H9 (cell line): ENCODE measurements at regions not wholly inside any gene's neighbourhood (a gene's known extent, or its start where the extent isn't known, plus 50 kb on each side); places are given as distances from the start of the nearest gene placed in this dataset.

Source experiments
- DNase-seq: peaks from one replicate; pipeline ENCODE4 v3.0.0-alpha.2; 2017
- H2AFZ ChIP-seq: one replicate; pipeline ENCODE4 v1.6.1; 2013; ENCODE audit warnings: mild to moderate bottlenecking, low read length, control low read depth, moderate library complexity
- H2AK5ac ChIP-seq: 2 replicates; pipeline ENCODE4 v1.6.1; 2013; ENCODE audit warnings: low read length, control low read depth, mixed read lengths; ENCODE audit not compliant: insufficient read length
- H2BK120ac ChIP-seq: one replicate; pipeline ENCODE4 v1.6.1; 2013; ENCODE audit warnings: low read depth, mild to moderate bottlenecking, low read length, control low read depth, inconsistent platforms; ENCODE audit not compliant: poor library complexity, severe bottlenecking
- H2BK12ac ChIP-seq: 2 replicates; pipeline ENCODE4 v1.6.1; 2013; ENCODE audit warnings: low read length, control low read depth, mixed read lengths, low read depth; ENCODE audit not compliant: insufficient read length
- H2BK15ac ChIP-seq: 2 replicates; pipeline ENCODE4 v1.6.1; 2013; ENCODE audit warnings: low read depth, low read length, control low read depth
- H2BK20ac ChIP-seq: one replicate; pipeline ENCODE4 v1.6.1; 2013; ENCODE audit warnings: low read depth, mild to moderate bottlenecking, low read length, control low read depth, inconsistent platforms; ENCODE audit not compliant: poor library complexity, severe bottlenecking
- H2BK5ac ChIP-seq: 2 replicates; pipeline ENCODE4 v1.6.1; 2013; ENCODE audit warnings: low read length, control low read depth, mixed read lengths; ENCODE audit not compliant: insufficient read length
- H3K14ac ChIP-seq: 2 replicates; pipeline ENCODE4 v1.6.1; 2013; ENCODE audit warnings: low read length, control low read depth; ENCODE audit not compliant: insufficient read depth
- H3K18ac ChIP-seq: 2 replicates; pipeline ENCODE4 v1.6.1; 2013; ENCODE audit warnings: low read depth, mild to moderate bottlenecking, mixed read lengths, low read length, control low read depth; ENCODE audit not compliant: insufficient read length
- H3K23ac ChIP-seq: 2 replicates; pipeline ENCODE4 v1.6.1; 2013; ENCODE audit warnings: low read length, control low read depth, mixed read lengths, low read depth; ENCODE audit not compliant: insufficient read length
- H3K23me2 ChIP-seq: 2 replicates; pipeline ENCODE4 v1.6.1; 2013; ENCODE audit warnings: low read depth, mild to moderate bottlenecking, mixed read lengths, low read length, control low read depth; ENCODE audit not compliant: insufficient read length, poor library complexity, severe bottlenecking
- H3K27ac ChIP-seq: 2 replicates; pipeline ENCODE4 v1.5.1; 2013; ENCODE audit warnings: low read length, control low read depth, mixed read lengths, low read depth; ENCODE audit not compliant: insufficient read length
- H3K27me3 ChIP-seq: 2 replicates; pipeline ENCODE4 v1.6.1; 2013; ENCODE audit warnings: low read length, control low read depth, inconsistent platforms; ENCODE audit not compliant: insufficient read depth
- H3K4ac ChIP-seq: 2 replicates; pipeline ENCODE4 v1.6.1; 2013; ENCODE audit warnings: low read depth, mild to moderate bottlenecking, control low read depth, inconsistent platforms, low read length, moderate library complexity
- H3K4me1 ChIP-seq: 2 replicates; pipeline ENCODE4 v1.6.1; 2013; ENCODE audit warnings: low read length, control low read depth, inconsistent platforms; ENCODE audit not compliant: insufficient read depth
- H3K4me2 ChIP-seq: 2 replicates; pipeline ENCODE4 v1.6.1; 2013; ENCODE audit warnings: low read length, control low read depth, mixed read lengths; ENCODE audit not compliant: insufficient read length, insufficient read depth
- H3K56ac ChIP-seq: 2 replicates; pipeline ENCODE4 v1.6.1; 2013; ENCODE audit warnings: low read depth, mild to moderate bottlenecking, mixed read lengths, low read length, control low read depth; ENCODE audit not compliant: insufficient read length
- H3K79me1 ChIP-seq: 2 replicates; pipeline ENCODE4 v1.6.1; 2013; ENCODE audit warnings: low read depth, mild to moderate bottlenecking, moderate library complexity, low read length, control low read depth, inconsistent platforms; ENCODE audit not compliant: insufficient read depth, poor library complexity, severe bottlenecking
- H3K79me2 ChIP-seq: 2 replicates; pipeline ENCODE4 v1.6.1; 2013; ENCODE audit warnings: low read length, control low read depth, inconsistent platforms; ENCODE audit not compliant: insufficient read depth
- H3K9ac ChIP-seq: 2 replicates; pipeline ENCODE4 v1.6.1; 2013; ENCODE audit warnings: low read length, control low read depth, mixed read lengths; ENCODE audit not compliant: insufficient read length; ENCODE audit errors: extremely low read depth
- H3K9me3 ChIP-seq: one replicate; pipeline ENCODE4 v1.6.1; 2013; ENCODE audit warnings: low read depth, low read length, inconsistent platforms; ENCODE audit not compliant: control insufficient read depth
- H3T11ph ChIP-seq: one replicate; pipeline ENCODE4 v1.6.1; 2013; ENCODE audit warnings: mild to moderate bottlenecking, low read length, control low read depth, inconsistent platforms
- H4K20me1 ChIP-seq: one replicate; pipeline ENCODE4 v1.6.1; 2013; ENCODE audit not compliant: control insufficient read depth, insufficient read length, insufficient read depth
- H4K5ac ChIP-seq: 2 replicates; pipeline ENCODE4 v1.6.1; 2013; ENCODE audit warnings: low read depth, mild to moderate bottlenecking, mixed read lengths, low read length, control low read depth; ENCODE audit not compliant: insufficient read length
- H4K8ac ChIP-seq: replicated peaks from 2 replicates; pipeline ENCODE4 v1.6.1; 2013; ENCODE audit warnings: low read length, control low read depth, mixed read lengths, low read depth; ENCODE audit not compliant: insufficient read length
- H4K91ac ChIP-seq: 2 replicates; pipeline ENCODE4 v1.6.1; 2013; ENCODE audit warnings: low read depth, mild to moderate bottlenecking, moderate library complexity, mixed read lengths, low read length, control low read depth; ENCODE audit not compliant: insufficient read length
- H3K27ac Mint-ChIP-seq, 3 experiments: 2 replicates in 2 of 3; 3 replicates in 1 of 3; pipeline ENCODE4 v1.8.0; 2020 to 2021; ENCODE audit warnings: mixed read lengths in 3 of 3, mild to moderate bottlenecking in 1 of 3, moderate library complexity in 1 of 3
- H3K27me3 Mint-ChIP-seq: 2 replicates; pipeline ENCODE4 v1.8.0; 2021; ENCODE audit warnings: low read depth, mild to moderate bottlenecking, moderate library complexity, mixed read lengths
- H3K36me3 Mint-ChIP-seq, 3 experiments: 2 replicates in 2 of 3; 3 replicates in 1 of 3; pipeline ENCODE4 v1.8.0; 2020 to 2021; ENCODE audit warnings: low read depth in 3 of 3, mixed read lengths in 3 of 3; ENCODE audit not compliant: insufficient read depth in 1 of 3
- H3K4me1 Mint-ChIP-seq, 2 experiments: 2 replicates each; pipeline ENCODE4 v1.8.0; 2020; ENCODE audit warnings: mixed read lengths in 2 of 2
- H3K4me3 Mint-ChIP-seq, 2 experiments: 2 replicates in 1 of 2; 3 replicates in 1 of 2; pipeline ENCODE4 v1.8.0; 2020 to 2021; ENCODE audit warnings: mild to moderate bottlenecking in 2 of 2, mixed read lengths in 2 of 2, moderate library complexity in 1 of 2
- H3K9me3 Mint-ChIP-seq, 2 experiments: 2 replicates in 1 of 2; 3 replicates in 1 of 2; pipeline ENCODE4 v1.8.0; 2020; ENCODE audit warnings: mild to moderate bottlenecking in 2 of 2, mixed read lengths in 2 of 2, moderate library complexity in 1 of 2
- CTCF ChIP-seq: fragments of 200-600 bp; sonication (generic); conservative IDR thresholded peaks from 3 replicates; pipeline ENCODE4 v1.8.0; 2021; ENCODE audit warnings: antibody characterized with exemption, mild to moderate bottlenecking
- WGBS: extraction: QIAGEN DNeasy Blood & Tissue Kit; methylation state at CpG from one replicate; pipeline ENCODE4 v1.1.7; 2013; ENCODE audit warnings: missing lambda C conversion rate, low lambda C conversion rate, mixed read lengths; ENCODE audit not compliant: insufficient read length; ENCODE audit errors: extremely low coverage; 5-methylcytosine and 5-hydroxymethylcytosine counted together

GRCh38 chr6:97901531-97901930 is 618.5 kb upstream of the MMS22L start:
- no CpG with 5 or more reads among the region's 1 CpG for whole genome bisulfite sequencing
- H3K23me2 ChIP-seq = no peaks in the 10 kb centered on the region
- no peak overlapping the region for H3K56ac ChIP-seq
- no peak for DNase-seq
- no peak overlapping the region for H2BK5ac ChIP-seq
- H2AK5ac ChIP-seq = no peak overlapping the region
- H2AFZ ChIP-seq = no peak overlapping the region
- H3K27me3 ChIP-seq = no peaks in the 10 kb centered on the region
- H4K91ac ChIP-seq = no peak overlapping the region
- TF ChIP-seq CTCF = no peak
- Mint-ChIP-seq H3K4me3 (no peak overlapping the region), H3K9me3 (peaks cover 4 to 7% of the 10 kb centered on the region in 2 experiments; a peak in 3 of 5 replicates), H3K36me3 (peaks cover 0 to 22% (median 13%) of the 10 kb centered on the region in 3 experiments; a peak in 4 of 7 replicates), H3K27me3 (no peaks in the 10 kb centered on the region), H3K4me1 (peaks cover 7% of the 10 kb centered on the region in 2 experiments), H3K27ac (no peak overlapping the region)
- no peak overlapping the region for H3K9ac ChIP-seq
- H2BK120ac ChIP-seq = no peak overlapping the region
- no peak overlapping the region for H3K4ac ChIP-seq
- H3K23ac ChIP-seq = no peak overlapping the region
- no peaks in the 10 kb centered on the region for H3K9me3 ChIP-seq
- H3K79me2 ChIP-seq = no peaks in the 10 kb centered on the region
- no peaks in the 10 kb centered on the region for H4K20me1 ChIP-seq
- H3T11ph ChIP-seq = no peak overlapping the region
- no peak overlapping the region for H2BK12ac ChIP-seq
- H3K27ac ChIP-seq = no peak overlapping the region
- no peaks in the 10 kb centered on the region for H3K4me1 ChIP-seq
- H4K5ac ChIP-seq = no peak overlapping the region
- H4K8ac ChIP-seq = no peak overlapping the region
- no peak overlapping the region for H2BK15ac ChIP-seq
- no peak overlapping the region for H3K18ac ChIP-seq
- no peak overlapping the region for H3K14ac ChIP-seq
- H3K4me2 ChIP-seq = no peak overlapping the region
- no peaks in the 10 kb centered on the region for H3K79me1 ChIP-seq
- H2BK20ac ChIP-seq = no peak overlapping the region
